NCI-H82 treated with DMSO at 0.1 percent for 48 hours (cell line): ENCODE measurements at regions not wholly inside any gene's neighbourhood (a gene's known extent, or its start where the extent isn't known, plus 50 kb on each side); places are given as distances from the start of the nearest gene placed in this dataset.

ENCODE experiments used
- DNase-seq: peaks from one replicate; lab custom pipeline; 2025; ENCODE audit not compliant: unreplicated experiment; lab: John Stamatoyannopoulos, UW

- DNase-seq, result no peak
Observed at GRCh38 chr21:38735626-38736206, 70.0 kb upstream of the ETS2 start.

DNA sequence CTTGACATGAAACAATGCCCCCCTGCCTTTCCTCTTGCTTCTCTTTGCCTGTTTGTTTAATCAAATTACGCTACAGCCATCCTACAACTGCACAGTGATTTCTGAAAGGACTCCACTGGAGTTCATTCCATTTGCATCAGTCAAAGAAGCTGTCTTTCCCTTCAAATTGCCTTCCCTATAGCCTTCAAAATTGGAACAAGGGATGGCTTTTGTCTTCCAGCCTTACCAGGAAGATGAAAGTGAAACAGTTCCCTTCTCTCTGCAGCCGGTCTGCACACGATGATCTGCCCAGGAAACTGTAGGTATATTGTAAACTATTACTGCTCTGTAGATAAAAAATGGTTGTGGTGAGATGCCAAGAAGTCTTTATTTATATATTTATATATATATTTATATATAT lies 65.6 kb upstream of the ETS2 start:
- DNase-seq, result no peak

DNA sequence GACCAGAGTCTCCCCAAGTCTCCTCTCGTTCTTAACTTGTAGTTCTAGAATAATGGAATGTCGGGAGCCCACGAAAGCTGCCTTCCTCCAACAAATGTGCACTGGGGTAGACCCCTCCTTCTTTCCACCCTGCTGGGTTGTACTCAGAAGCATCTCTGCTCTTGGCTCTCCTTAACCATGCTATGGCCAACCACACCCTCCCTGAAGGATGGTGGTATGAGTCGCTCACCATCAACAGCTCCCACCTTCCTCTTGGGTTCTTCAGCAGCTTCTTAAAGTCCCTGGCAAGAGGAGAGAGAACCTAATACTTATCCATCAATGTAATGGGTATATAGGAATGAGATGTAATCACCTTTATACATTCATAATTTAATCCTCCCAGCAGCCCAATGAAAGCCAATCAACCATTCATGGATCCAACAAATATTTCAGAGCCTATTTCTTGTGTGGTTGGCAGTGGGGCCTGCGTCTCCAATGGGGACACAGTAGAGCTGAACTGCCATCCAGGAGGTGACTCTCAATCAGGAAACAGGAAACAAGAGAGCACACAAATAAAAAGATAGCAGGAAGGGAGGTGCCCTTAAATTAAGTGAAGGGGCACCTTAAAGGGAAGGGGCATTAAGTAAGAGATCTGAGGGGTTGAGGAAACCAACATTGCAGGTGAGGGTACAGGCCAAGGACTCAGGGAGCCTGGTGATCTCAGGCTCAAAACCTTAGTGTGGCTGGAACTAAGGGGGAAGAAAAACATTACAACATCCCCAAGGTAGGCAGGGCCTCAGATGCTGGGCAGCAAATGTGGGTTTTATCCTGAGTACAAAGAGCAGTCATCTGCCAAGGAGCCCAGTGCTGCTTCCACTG lies 64.4 kb upstream of the ETS2 start:
- no peak for DNase-seq

- DNase-seq, result no peak
Observed at GRCh38 chr21:38741950-38742256, 63.8 kb upstream of the ETS2 start.

DNA sequence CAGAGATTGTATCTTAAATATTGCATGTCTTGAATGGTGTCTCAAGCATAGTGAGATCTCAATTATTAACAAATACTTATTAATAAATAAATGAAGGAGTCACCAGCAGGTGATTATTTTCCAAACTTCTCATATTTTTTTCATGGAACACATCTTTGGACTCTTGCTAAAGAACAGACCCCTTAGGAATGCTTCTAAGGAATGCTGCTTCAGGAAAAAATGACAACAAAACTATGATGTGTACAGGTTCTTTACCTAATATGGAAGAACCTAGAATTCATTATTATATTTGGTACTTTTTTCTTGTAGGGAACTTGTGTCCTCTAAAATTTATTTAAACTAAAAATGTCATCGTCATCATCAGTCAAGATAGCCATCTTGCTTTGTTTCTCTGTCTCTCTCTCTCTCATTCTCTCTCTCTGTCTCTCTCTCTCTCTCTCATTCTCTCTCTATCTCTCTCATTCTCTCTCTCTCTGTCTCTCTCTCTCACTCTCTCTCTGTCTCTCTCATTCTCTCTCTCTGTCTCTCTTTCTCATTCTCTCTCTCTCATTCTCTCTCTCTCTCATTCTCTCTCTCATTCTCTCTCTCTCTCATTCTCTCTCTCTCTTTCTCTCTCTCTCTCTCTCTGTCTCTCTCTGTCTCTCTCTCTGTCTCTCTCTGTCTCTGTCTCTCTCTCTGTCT lies 63.0 kb upstream of the ETS2 start:
- no peak for DNase-seq

- DNase-seq, result no peak
Observed at GRCh38 chr21:38743772-38744529, 61.8 kb upstream of the ETS2 start.

DNA sequence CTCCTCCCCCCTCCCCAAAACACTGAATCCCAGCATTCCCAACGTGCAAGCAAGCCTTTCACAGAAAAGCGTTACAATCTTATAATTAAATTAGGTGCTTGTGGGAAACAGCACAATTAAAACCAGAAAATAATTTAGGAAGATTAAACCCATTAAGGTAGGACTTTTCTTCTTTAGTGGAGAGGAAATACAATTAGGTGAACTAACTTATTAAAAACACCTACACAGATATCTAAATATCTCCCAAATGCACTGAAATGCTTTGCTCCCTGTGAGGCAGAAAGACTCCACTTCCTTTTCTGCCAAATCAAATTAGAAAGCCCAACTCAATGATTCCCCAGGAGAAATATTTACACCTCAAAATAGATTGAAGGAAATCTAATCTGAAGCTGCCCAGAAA lies 60.9 kb upstream of the ETS2 start:
- no peak for DNase-seq

DNA sequence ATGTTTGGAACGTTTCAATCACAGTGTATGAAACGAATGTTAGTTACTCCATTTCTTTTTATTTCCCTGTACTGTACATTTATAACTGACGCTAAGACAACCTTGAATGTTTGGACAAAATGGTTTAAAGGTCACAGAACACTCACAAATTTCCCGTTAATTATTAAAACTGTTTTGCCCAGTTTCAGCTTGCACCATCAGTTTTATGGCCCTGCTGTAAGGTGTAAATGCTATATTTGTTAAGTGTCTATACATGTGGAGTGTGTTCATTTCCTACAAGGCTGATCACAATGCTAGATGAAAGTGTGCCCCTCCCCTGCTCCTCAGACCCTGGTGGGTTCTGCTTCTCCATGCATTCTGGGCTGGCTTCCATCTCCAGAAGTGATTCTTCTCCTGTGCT lies 57.9 kb upstream of the ETS2 start:
- DNase-seq, result no peak

DNA sequence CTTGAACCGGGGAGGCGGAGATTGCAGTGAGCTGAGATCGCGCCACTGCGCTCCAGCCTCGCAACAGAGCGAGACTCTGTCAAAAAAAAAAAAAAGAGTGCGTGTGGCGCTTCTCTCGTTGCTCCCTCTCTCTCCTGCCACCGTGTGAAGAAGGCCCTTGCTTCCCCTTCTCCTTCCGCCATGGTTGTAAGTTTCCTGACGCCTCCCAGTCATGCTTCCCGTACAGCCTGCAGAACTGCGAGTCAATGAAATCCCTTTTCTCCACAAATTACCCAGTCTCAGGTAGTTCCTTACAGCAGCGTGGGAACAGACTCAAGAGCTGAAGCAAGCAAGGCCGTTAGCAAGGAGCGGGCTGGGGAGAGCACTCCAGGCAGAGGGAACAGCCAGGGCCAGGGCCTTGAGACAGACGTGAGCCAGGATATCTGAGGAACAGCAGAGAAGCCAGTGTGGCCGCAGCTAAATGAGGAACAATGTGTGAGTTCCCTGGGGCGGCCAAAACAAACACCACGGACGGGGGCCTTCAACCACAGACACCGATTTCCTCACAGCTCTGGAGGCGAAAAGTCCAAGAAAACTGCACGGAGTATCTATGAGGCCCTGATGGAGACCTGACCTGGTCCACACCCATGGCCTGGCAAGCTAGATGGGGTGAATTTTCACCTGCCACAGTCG lies 54.2 kb upstream of the ETS2 start:
- no peak for DNase-seq

DNA sequence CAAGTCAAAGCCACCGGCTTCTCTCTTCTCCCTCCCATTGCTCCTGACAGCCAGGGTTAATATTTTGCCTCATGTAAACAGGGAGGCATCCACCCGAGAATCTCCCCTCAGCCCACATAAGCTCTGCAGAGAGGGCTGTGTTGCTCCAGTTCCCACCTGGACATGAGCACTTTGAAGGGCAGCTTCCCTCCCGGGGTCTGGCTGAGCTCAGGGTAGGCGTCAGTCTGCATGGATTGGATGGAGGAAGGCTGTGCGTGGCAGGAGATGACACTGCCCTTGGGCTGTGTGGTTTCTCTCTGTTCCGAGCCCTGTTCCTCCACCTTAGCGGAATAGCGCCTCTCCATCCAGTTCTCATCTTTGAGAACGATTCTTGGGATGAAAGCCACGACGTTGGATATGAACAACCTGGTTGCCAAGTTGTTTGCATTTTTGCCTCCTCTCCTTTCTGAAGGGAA lies 53.7 kb upstream of the ETS2 start:
- DNase-seq, result no peak

GRCh38 chr21:38753114-38753513 lies 52.6 kb upstream of the ETS2 start:
- DNase-seq, result no peak

DNA sequence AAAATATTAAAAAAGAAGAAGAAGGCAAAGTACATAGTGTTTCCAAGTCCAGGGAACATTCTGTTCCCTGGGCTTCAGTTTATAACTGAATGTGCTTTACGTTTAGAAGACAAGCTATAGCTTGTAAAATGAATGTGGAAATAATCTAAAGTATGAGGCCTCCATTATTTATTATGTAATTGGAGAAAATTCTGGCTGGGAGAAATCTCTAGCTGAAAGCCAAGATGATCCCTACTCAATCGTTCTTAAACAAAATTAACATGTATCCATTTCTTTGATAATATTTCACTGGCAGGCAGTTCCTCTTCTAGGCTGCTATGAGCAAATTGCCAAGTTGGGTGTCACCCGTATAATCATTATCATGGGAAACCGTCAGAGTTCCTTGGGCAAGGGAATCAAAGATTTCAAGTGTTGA lies 52.2 kb upstream of the ETS2 start:
- DNase-seq, result no peak
